HG03159 (cell line): ENCODE measurements at regions not wholly inside any gene's neighbourhood (a gene's known extent, or its start where the extent isn't known, plus 50 kb on each side); places are given as distances from the start of the nearest gene placed in this dataset.
"Not testable (repeated sequence)": the region's sequence is repeated elsewhere in the genome, so short reads cannot be mapped to it uniquely, and the experiment has no call there.

Experiments used
- ATAC-seq: cut with Tn5 transposase; IDR thresholded peaks from one replicate; pipeline ENCODE4 v1.9.1; 2021; ENCODE audit warnings: mild to moderate bottlenecking, moderate library complexity; ENCODE audit not compliant: unreplicated experiment

- no peak for ATAC-seq
These were observed 121.8 kb upstream of the SLC1A4 start for GRCh38 chr2:64867253-64867996.

- ATAC-seq: no peak
These were observed 120.1 kb upstream of the SLC1A4 start for GRCh38 chr2:64869126-64869525.

GRCh38 chr2:64873472-64873924, 115.7 kb upstream of the SLC1A4 start:
- ATAC-seq: peak; percentile 80

- no peak for ATAC-seq
These were observed 114.6 kb upstream of the SLC1A4 start for GRCh38 chr2:64874593-64874992.

- ATAC-seq: no peak
These were observed 113.8 kb upstream of the SLC1A4 start for GRCh38 chr2:64875368-64875767.

GRCh38 chr2:64876137-64876647, 113.0 kb upstream of the SLC1A4 start:
- ATAC-seq: no peak

- ATAC-seq: no peak
These were observed 109.5 kb upstream of the SLC1A4 start for GRCh38 chr2:64879745-64880144.

- ATAC-seq: no peak
These were observed 108.8 kb upstream of the SLC1A4 start for GRCh38 chr2:64880193-64880951.

- no peak for ATAC-seq
These were observed 108.1 kb upstream of the SLC1A4 start for GRCh38 chr2:64881037-64881492.

- ATAC-seq: no peak
These were observed 101.6 kb upstream of the SLC1A4 start for GRCh38 chr2:64887565-64887964.

- no peak for ATAC-seq
These were observed 100.4 kb upstream of the SLC1A4 start for GRCh38 chr2:64888591-64889309.

- no peak for ATAC-seq
These were observed 99.4 kb upstream of the SLC1A4 start for GRCh38 chr2:64889803-64890202.

GRCh38 chr2:64896572-64896971, 92.6 kb upstream of the SLC1A4 start:
- ATAC-seq: not testable (repeated sequence)

- no peak for ATAC-seq
These were observed 89.9 kb upstream of the SLC1A4 start for GRCh38 chr2:64899081-64899865.

GRCh38 chr2:64899876-64900275, 89.3 kb upstream of the SLC1A4 start:
- not testable (repeated sequence) for ATAC-seq

- ATAC-seq: no peak
These were observed 84.5 kb upstream of the SLC1A4 start for GRCh38 chr2:64904413-64905329.

GRCh38 chr2:64905338-64906024, 83.7 kb upstream of the SLC1A4 start:
- no peak for ATAC-seq

GRCh38 chr2:64906853-64907536, 82.2 kb upstream of the SLC1A4 start:
- ATAC-seq: no peak
